HG03108 (cell line): ENCODE measurements at regions not wholly inside any gene's neighbourhood (a gene's known extent, or its start where the extent isn't known, plus 50 kb on each side); places are given as distances from the start of the nearest gene placed in this dataset.

ENCODE experiments used
- ATAC-seq: cut with Tn5 transposase; IDR thresholded peaks from one replicate; pipeline ENCODE4 v1.9.1; 2021; ENCODE audit warnings: moderate library complexity; ENCODE audit not compliant: unreplicated experiment

DNA sequence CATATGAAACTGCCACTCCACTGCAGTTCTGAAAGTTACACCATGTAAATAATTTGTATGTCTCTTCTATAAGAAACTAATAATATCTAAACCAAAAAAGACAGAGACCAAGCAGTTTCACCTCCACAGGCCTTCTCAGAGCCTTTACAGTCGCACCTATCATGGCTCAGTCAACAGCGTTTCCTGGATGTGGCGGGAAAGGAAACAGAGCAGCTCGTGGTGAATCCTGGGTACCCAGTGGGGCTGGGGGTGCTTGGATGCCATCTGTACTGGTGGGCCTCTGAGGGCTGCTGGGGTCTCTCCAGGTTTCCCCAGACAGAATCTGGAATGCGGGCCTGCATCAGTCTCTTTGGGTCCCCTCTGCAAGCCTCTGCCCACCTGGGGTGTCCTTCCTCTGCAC lies 100.2 kb upstream of the CASZ1 start:
- ATAC-seq = no peak

DNA sequence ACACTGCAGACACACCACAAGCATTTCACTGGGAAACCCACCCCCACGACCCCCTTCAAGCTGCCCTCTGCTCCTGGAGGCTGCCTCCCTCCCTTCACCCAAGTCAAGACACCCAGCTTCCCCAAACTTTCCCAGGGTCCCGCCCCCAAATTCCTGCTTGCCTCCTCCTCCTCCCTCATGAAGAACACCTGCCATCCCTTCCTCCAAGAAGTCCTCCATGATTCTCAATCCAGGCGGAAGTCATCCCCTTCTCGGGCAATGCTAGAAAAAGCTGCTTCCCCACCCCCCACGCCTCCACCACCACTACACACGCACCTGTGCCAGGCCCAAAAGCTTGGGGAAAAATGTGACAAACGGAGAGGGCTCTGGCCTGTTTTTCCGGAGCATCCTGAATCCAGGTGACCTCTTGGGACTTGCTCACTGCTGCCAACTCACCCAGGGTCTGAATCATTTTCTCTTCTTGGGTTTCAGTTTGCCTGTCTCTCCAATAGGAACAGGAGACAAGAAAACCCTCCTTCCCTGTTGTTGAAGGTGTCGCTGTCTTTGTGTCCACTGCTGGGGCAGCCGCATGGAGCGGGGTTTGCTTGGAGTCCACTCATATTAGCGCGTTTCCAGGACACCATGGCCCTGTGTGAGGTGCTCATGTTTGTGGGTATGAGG lies 101.0 kb upstream of the CASZ1 start:
- no peak for ATAC-seq

DNA sequence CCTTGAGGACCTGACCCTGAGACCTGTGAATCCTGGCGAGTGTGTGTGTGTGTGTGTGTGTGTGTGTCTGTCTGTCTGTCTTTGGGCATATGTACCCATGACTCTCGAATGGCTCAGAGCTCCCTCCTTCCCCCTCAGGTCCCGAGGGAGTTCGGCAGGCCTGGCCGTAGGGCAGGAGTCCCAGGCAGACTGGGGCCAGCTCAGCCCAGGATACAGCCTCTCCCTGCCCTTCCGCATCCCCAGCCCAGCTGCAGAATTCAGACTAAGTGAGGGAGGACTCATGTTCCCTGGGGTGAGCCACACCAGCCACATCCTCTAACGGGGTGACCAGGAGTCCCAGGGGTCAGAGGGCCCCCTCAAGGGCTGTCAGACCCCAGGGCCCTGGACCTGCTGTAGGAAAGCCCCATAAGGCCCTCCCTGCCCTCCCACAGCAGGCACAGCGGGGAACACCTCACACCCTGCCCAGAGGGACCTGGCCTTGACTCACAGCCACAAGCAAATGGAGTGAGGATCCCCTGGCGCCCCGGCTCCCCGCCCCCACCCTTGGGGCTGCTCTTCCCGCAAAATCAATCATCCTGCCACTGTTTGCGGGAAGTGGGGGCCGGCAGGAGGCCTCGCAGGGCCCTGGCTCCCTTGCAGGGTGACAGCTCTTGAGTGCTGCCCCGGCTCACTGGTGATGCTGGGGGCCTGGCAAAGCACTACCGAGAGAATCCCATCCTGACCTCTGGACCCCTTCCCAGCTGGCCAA lies 101.7 kb upstream of the CASZ1 start:
- ATAC-seq = no peak

DNA sequence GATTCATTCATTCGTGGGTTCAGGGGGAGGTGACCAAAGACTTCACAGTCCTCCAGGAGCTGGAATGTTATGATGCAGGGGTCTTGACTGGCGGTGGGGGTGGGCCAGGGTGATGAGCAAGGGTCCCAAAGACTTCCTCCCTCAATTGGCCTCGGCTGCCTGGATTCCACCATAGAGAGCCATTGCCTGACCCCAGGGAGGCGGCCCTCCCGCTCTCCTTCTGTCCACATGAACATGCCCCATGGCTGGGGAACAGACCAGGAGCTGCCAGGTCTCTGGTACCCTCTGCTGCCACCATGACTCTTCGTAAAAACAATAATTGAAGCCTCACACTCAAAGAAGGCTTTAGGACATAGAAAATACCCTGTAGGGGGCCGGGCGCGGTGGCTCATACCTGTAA lies 102.5 kb upstream of the CASZ1 start:
- ATAC-seq = no peak

DNA sequence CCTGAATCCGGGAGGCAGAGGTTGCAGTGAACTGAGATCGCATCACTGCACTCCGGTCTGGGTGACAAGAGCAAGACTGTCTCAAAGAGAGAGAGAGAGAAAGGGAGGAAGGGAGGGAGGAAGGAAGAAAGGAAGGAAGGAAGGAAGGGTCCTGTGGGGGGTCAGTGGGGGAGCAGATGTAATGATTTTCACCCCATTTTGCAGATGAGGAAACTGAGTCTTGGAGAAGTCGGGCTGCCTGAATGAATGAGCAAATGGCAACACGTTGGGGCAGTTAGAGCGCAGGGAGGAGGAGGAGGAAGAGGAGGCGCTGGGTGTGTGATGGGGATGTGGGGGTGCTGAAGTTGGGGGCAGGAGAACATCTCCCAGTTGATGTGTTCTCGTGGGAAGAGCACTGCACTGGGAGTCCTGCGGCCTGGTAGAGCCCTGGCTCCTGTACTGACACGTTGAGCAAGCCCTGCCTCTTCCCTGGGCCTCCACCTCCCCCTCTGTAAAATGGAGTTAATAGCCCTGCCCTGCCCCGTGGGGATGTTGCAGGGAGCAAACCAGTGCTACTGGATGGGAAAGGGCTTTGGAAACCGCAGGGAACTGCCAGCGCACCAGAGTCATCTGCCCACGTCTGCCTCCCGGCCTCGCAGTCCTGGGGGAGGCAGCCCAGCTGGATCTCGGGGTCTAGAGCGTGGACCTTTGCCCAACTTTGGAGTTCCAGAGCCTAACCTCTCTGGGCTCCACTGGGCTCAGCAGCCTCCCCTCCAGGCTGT lies 103.2 kb upstream of the CASZ1 start:
- ATAC-seq = no peak

DNA sequence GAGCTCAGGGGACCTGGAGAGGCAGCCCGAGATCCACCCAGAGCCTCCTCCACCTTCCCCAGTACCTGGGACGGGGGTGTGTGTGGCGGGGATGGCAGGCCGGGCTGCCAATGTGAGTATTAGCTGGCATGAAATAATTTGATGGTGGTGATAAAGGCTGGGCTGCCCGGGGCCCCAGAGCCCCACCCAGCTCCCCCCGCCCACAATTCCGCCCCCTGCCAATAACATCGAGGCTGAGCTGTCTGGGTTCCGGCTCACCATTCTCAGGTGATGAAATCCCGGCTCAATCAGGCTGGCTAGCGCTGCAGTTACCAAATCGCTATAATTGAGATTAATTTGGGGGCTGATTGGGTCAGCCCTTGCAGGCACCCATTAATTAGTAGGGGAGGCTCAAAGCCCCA lies 103.8 kb upstream of the CASZ1 start:
- no peak for ATAC-seq

DNA sequence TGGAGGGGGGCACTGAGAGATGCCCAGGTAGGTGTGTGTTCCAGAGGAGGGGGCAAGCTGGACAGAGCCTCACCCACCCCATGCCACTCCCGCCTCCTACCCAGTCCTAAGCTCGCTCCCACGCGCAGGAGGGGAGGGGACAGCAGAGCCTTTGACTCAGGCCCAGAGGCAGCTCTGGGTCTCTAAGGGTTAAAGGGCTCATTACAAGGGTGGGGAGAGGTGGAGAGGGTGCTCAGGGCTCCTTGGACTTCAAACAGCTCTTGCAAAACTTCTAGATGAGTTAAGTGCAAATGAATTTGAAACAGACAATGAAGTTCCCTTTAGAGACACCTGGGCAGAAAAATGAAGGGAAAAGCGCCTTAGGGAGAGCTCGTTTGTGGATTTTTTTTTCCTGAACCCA lies 104.2 kb upstream of the CASZ1 start:
- no peak for ATAC-seq

DNA sequence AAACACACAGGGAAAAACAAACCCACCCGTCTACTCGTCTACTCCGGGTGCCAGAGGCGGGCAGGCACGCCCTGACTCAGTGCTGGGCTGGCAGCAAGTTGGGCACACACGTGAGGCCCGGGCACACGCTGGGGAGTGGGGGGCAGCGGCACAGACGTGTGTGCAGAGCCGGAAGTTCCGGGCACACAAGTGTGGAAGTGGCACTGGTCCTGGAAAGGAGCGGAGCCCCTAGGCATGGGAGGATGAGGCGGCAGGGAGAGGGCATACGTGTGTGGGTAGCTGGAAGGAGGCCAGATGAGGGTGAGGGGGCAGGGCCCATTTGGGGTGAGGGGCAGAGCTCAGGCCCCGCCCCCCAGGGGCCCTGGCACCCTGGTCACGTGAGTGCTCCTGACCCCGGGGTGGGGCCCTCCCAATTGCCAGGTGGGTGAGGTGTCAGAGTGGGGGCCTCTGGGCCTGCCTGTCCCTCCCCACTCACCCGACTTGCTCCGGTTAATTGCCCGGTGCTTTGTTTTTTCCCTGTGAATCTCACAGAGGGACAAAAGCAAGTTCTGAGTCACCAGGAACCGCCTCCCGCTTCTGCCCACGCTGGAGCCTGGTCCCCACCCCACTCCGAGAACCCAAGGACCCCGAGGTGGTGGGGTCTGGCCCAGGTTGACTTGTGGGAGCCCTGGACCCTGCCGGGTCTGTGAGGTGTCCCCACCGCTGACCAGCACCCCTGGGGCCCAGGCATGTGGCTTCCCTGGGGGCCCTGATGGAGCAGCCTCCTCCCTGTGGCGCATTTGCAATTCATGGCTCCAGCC lies 104.8 kb upstream of the CASZ1 start:
- no peak for ATAC-seq

DNA sequence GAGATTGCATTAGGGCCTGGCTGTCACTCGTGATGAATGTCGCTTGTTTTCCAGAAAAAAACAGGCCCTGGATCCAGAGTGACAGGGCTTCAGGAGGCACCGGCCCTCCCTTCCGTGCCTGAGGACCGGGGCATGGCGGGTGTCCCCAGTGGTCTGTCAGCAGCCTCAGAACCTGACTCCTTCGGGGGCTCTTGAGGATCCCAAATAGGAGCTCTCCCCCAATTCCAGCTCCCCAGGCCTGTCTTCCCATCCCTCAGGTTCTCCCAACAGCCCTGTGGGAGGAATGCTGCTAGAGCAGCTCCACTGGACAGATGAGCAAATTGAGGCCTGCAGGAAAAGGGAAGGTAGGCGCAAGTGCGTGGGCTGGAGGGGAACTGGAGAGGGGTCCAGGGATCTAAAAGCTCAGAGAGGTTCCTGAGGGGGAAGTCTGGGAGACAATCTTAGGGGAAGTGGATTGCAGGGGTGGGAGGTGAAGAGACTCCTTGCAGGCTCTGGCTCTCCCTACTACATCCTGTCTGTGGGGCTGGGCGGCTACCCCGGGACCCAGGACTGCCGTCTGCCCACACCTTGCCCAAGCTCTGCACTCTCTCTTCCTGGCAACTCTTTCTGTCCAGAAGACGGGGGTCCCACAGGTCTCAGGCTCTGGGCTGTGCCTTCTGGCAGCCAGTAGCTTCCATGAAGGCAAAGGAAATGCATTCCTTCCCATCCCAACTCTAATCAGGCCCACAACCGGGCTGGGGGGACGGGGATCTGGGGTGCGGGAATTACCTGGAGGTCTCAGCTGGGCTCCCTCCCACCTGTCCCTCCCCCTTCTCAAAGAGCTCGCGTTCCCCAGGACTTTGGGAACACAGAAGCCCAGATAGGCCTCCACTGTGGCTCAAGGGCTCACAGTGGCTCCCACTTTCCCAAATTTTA lies 105.7 kb upstream of the CASZ1 start:
- no peak for ATAC-seq

DNA sequence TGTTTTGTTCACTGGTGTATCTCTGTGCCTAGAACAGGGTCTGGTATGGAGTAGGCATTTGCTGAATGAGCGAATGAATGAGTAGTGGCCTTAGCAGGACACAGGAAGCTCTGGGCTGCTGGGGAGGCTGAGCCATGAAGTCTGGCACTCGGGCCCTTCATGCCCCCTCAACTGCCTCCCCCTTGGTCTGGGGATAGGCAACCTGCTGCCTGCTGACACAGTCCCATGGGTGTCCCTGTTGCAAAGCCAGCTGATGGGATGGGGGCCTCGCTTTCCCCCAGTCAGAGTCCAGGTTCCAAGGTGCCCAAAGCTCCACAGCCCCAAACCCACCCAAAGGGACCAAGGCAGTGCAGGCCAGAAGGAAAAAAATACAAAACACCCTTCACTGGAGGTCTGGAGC lies 107.0 kb upstream of the CASZ1 start:
- ATAC-seq = no peak

DNA sequence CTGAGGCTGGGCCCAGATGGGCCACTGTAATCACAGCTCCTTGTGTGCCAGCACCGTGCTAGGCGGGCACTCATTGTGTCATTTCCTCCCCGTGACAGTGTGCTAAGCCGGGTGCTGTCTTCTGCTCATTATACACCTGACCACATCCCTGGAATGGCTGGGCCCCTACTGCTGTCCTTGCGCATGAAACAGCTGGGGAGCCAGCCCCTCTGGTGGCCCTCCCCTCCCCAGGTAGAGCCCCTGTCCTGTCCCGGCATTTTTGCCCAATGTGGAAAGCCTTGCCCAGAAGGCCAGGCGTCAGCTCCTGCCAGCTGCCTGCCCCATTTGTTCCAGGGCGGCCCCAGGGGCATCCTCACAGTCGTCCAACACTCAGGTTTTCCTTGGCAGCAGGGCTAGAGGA lies 107.4 kb upstream of the CASZ1 start:
- ATAC-seq = no peak

DNA sequence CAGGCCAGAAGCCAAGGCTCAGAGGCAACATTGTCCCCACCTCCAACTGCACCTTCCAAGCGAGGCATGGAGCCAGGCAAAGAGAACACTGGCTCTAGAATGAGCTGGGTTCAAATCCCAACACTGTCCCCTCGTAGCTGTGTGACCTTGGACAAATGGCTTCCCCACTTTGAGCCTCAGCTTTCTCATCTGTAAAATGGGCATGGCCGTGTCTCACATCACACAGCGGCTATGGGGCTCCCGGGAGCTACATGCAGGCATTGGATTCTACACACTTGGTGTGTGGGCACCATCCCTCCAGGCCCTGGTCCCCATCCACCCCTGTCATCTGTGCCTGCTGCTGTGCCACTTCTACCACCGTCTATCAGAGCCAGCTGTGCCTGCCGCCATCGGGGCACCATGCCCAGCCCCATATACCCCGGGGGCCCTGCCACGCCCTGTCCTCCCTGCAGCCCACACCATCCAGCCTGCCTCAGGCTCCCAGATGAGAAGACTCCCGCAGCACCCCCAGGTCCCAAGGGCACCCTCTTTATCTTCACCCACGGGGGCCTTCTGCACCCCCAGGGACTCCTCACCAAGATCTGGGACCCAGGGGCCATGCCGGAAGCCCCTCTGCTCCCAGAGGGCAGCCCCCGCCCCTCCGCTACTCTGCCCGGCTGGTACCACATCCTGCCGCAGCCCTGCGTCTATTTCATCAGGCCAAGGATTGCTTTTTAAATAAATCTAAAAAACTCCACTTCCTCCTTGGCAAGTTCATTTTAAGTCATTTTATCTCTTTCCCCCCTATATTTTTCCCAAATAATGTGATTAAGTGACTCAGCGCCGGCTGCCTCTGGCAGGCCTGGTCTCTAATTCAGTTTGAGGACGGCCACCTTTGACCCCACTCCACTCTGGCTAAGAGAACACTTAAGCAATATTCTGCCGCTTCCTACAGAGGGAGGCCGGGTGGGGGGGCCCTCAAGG lies 107.8 kb upstream of the TARDBP start:
- no peak for ATAC-seq

DNA sequence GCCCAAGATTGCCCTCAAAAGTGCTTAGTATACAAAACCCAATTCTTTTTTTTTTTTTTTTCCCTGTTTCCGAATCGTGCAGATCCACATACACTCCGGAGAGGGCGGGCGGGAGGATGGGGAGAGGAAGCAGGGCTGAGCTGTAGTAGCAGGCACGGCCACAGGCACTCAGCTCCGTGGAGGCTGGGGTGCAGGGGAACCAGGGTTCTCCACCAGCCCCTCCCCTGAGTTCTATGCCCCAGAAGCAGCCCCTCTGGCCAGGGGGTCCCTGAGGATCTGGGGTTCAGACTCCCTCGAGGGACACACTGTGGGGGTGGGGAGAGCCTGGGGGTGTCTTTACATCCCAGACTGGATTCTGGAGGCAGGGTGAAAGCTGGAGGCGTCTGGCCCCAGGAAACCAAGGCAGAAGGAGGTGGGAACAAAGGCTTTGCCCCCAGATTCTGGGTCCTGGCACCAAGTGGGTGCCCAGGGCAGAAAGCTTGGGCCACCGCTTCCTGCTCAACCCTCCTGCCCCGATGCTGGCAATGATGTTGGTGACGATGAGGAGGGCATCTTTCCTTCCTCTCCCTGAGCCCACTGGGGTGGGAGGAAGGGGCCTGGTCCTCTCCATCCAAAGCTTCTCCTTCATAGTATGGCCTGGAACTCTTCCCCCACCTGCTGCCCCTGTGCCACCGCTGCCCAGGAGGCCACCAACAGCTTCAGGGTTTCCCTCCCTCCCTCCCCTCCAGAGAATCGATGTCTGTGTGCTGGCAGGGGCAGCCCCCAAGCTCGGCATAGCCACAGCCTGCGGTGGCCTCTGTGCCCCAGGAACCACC lies 106.4 kb upstream of the TARDBP start:
- no peak for ATAC-seq

DNA sequence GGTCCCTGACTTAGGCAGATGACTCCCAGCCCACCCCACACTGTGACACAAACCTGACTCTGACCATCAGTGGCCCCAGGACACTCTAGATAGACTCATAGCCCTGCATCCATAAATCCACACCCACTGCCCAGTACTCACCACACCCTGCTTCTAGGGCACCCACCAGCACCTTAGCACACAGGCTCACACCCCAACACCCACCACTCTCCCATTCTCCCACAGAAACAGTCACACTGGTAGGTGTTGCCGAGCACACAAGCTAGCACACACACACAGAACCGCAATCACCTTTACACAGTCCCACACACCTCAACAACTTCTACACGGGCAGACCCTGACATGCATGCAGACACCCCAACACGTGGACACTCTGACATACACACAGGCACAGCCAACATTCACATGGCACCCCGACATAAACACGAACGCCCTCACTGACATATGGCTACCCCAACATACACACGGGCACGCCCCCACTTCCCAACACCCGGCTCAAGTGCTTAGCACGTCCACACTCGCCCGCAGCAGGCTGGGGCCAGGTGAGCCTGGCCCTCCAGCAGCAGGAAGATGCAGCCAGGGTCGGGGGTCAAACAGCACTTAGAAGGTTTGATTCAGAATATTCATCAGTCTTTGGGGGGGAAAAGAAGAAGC lies 105.5 kb upstream of the TARDBP start:
- ATAC-seq = no peak

DNA sequence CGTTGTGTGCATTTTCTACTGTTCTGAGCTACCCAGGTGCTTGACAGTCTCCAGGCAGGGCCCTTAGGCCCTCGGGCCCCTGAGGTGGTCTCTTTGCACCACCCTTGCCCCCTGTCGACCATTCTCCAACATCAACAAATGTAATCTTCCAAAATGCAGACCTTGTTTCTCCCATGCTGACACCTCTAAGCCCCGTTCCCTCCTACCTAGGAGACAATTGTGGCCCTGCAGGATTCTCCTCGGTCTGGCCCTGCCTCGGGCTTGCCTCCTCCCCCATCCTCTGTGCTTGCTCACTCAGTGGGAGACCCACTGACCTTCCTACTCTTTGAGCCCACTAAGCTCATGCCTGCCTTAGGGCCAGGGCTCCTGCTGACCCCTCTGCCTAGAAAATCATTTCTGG lies 104.2 kb upstream of the TARDBP start:
- ATAC-seq = no peak

DNA sequence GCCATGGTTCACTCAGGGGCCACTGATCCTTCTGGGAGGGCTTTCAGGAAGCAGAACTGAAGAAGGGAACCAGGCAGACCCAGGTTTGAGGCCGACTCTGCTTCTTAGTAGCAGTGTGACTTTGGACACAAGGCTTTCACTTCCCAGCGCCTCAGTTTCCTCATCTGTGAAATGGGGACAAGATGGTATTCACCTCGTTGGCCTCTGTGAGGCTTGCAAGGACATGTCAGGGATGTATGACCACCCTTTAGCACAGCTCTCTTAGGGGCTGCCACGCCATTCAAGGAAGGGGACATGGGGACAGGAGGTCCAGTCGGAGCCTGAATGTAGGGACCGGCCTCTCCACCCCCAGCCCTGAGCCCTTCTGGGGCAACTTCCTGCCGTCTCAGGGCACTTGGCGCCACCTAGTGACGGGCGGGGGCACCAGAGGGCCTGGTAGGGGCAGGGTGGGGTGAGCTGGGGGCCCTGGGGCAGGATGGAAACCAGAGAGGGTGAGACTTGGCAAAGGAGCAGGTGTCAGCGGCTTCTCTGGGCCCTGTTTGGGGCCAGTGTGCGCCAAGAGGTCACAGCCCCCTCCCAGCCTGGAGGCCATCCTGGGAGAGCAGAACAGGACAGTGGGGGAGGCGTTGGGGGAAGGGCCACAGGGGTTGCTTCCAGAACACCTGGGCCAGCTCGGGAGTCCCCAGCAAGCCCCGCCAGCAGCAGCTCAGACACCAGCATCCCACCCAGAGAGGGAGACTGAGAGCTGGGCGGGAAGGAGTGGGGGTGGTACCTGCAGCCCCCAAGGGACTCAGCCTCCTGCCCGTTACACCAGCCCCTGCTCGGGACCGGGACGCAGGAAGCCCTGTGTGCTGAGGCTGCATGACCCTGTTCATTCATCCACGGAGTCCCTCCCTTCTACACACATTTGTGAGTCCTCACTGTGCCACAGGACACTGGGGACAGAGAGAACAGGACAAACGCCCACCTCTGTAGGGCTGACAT lies 102.5 kb upstream of the TARDBP start:
- no peak for ATAC-seq
